SK-N-SH treated with all-trans-retinoic acid at 6 μM for 48 hours (cell line): ENCODE measurements at regions not wholly inside any gene's neighbourhood (a gene's known extent, or its start where the extent isn't known, plus 50 kb on each side); places are given as distances from the start of the nearest gene placed in this dataset.

ENCODE experiments used
- ATAC-seq: fragments of 200-7000 bp; cut with Tn5 transposase; 3 replicates; pipeline ENCODE4 v1.9.1; 2020; ENCODE audit warnings: mild to moderate bottlenecking, moderate library complexity
- ARNTL ChIP-seq: fragments of 450-650 bp; formaldehyde crosslinking; IDR thresholded peaks from 2 replicates; pipeline ENCODE4 v1.5.0; 2020; ENCODE audit warnings: low read depth, mild to moderate bottlenecking, moderate library complexity, borderline replicate concordance
- GLIS3 ChIP-seq: fragments of 250-450 bp; sonication (Bioruptor Pico); IDR thresholded peaks from 2 replicates; pipeline ENCODE4 v1.5.0; 2020; ENCODE audit warnings: mild to moderate bottlenecking, moderate library complexity
- ISL1 ChIP-seq: fragments of 250-450 bp; sonication (Bioruptor Pico); IDR thresholded peaks from 2 replicates; pipeline ENCODE4 v2.1.2; 2022; ENCODE audit warnings: mild to moderate bottlenecking, moderate library complexity
- OSR1 ChIP-seq: fragments of 250-450 bp; sonication (Bioruptor Pico); IDR thresholded peaks from 2 replicates; pipeline ENCODE4 v1.8.0; 2022; ENCODE audit warnings: moderate library complexity, mild to moderate bottlenecking, inconsistent platforms
- PPARA ChIP-seq: fragments of 250-450 bp; sonication (Bioruptor Pico); IDR thresholded peaks from 2 replicates; pipeline ENCODE4 v1.5.0; 2020; ENCODE audit warnings: mild to moderate bottlenecking, borderline replicate concordance
- SNAI2 ChIP-seq: fragments of 250-450 bp; sonication (Bioruptor Pico); IDR thresholded peaks from 2 replicates; pipeline ENCODE4 v1.5.0; 2020; ENCODE audit warnings: mild to moderate bottlenecking, moderate library complexity
- TCF4 ChIP-seq: fragments of 250-450 bp; sonication (Bioruptor Pico); IDR thresholded peaks from 2 replicates; pipeline ENCODE4 v1.8.0; 2021; ENCODE audit warnings: mild to moderate bottlenecking, moderate library complexity, borderline replicate concordance
- TOX ChIP-seq: fragments of 250-450 bp; sonication (Bioruptor Pico); IDR thresholded peaks from 2 replicates; pipeline ENCODE4 v1.8.0; 2021; ENCODE audit warnings: mild to moderate bottlenecking, moderate library complexity, borderline replicate concordance
- ZC3H10 ChIP-seq: fragments of 250-450 bp; sonication (Bioruptor Pico); IDR thresholded peaks from 2 replicates; pipeline ENCODE4 v1.5.1; 2021; ENCODE audit warnings: mild to moderate bottlenecking, moderate library complexity
- ZFP3 ChIP-seq: fragments of 250-450 bp; sonication (Bioruptor Pico); IDR thresholded peaks from 2 replicates; pipeline ENCODE4 v1.5.0; 2020; ENCODE audit warnings: mild to moderate bottlenecking, moderate library complexity
- ZNF565 ChIP-seq: fragments of 450-650 bp; formaldehyde crosslinking; conservative IDR thresholded peaks from 2 replicates; pipeline ENCODE4 v1.5.0; 2020; ENCODE audit warnings: low read depth, mild to moderate bottlenecking, moderate library complexity
- ZNF70 ChIP-seq: fragments of 450-650 bp; formaldehyde crosslinking; IDR thresholded peaks from 2 replicates; pipeline ENCODE4 v1.5.0; 2020; ENCODE audit warnings: mild to moderate bottlenecking, moderate library complexity
- ZNF8 ChIP-seq: fragments of 450-650 bp; formaldehyde crosslinking; IDR thresholded peaks from 2 replicates; pipeline ENCODE4 v1.5.0; 2020; ENCODE audit warnings: mild to moderate bottlenecking, moderate library complexity
- TF ChIP-seq, protein P1 (sequence below): fragments of 250-450 bp; sonication (Bioruptor Pico); IDR thresholded peaks from 2 replicates; pipeline ENCODE4 v1.5.0; 2020; ENCODE audit warnings: mild to moderate bottlenecking, moderate library complexity
- TF ChIP-seq, protein P2 (sequence below): fragments of 250-450 bp; sonication (Bioruptor Pico); IDR thresholded peaks from 2 replicates; pipeline ENCODE4 v1.8.0; 2020; ENCODE audit warnings: mild to moderate bottlenecking, moderate library complexity, borderline replicate concordance
- TF ChIP-seq, protein P3 (sequence below): fragments of 250-450 bp; sonication (Bioruptor Pico); IDR thresholded peaks from 2 replicates; pipeline ENCODE4 v1.8.0; 2021; ENCODE audit warnings: low read depth, mild to moderate bottlenecking, moderate library complexity, borderline replicate concordance

DNA sequence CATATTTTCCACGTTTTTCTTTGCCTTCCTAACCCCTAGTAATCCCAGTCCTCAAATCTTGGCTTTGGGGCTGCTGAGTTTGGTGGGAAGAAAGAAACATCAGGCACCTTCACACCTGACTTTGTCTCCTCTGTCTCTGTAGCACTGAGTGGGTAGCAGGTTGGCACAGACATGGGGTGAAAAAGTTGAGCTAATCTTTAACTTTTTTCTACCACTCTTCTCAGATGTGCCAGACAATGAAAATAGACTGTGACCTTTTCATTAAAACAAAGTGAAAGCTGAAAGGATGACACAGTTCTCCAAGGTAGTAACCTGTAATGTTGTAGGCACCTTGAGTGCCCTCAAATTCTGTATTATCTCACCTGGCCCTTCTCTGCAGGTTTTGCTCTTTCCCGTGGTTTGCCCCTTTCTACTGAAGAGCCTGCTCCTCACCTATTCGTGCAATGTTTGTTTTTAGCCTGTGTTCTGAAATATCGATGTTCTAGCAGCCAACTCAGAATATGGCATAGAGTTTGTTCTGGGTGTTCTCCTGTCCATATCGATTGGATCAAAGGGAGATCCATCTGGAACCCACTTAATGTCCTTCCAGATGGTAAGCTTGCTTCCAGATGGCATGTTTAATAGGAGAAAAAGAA, 57.8 kb upstream of the ATXN1 start:
- TF ChIP-seq ZFP3 (CRISPR knock-in tag) (no peak), ZC3H10 (CRISPR knock-in tag) (no peak), SNAI2 (CRISPR knock-in tag) (no peak)
- no peak for ATAC-seq

DNA sequence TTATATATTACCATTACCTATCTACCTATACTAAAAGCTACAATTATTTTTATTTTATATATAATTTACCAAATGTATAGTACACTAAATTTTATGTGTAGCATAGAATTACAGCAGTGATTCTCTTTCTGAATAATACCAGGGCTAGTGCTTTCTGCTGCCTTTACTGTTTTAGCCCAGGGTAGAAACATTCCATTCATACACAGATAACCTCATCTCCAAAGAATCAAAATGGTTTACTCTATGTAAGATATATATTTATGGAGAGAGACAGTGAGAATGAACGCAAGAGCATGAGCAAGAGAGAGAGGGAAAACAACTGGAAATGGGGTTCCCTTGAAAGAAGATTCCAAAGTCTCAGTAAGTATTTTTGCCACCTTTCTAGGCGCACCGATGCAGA, 56.3 kb upstream of the ATXN1 start:
- ATAC-seq = no peak

DNA sequence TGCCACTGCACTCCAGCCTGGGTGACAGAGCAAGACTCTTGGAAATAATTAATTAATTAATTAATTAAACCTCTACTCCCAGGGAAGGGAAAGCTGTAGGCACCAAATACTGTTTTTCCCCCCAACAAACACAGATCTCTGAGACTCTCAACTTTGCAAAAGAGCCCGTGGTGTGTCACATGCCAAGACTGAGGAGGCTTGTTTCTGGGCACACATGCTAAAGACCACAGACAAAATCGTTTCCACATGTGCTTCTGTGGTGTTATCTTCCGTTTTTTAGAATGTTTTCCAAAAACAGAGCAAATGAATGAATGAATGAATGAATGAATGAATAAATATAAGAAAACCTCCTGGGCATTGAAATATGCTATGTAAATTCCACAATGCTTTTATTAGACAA, 55.6 kb upstream of the ATXN1 start:
- no peak for ATAC-seq
- no peak for TF ChIP-seq ISL1 (CRISPR knock-in tag)
- TF ChIP-seq, protein P1, sequence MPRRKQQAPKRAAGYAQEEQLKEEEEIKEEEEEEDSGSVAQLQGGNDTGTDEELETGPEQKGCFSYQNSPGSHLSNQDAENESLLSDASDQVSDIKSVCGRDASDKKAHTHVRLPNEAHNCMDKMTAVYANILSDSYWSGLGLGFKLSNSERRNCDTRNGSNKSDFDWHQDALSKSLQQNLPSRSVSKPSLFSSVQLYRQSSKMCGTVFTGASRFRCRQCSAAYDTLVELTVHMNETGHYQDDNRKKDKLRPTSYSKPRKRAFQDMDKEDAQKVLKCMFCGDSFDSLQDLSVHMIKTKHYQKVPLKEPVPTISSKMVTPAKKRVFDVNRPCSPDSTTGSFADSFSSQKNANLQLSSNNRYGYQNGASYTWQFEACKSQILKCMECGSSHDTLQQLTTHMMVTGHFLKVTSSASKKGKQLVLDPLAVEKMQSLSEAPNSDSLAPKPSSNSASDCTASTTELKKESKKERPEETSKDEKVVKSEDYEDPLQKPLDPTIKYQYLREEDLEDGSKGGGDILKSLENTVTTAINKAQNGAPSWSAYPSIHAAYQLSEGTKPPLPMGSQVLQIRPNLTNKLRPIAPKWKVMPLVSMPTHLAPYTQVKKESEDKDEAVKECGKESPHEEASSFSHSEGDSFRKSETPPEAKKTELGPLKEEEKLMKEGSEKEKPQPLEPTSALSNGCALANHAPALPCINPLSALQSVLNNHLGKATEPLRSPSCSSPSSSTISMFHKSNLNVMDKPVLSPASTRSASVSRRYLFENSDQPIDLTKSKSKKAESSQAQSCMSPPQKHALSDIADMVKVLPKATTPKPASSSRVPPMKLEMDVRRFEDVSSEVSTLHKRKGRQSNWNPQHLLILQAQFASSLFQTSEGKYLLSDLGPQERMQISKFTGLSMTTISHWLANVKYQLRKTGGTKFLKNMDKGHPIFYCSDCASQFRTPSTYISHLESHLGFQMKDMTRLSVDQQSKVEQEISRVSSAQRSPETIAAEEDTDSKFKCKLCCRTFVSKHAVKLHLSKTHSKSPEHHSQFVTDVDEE (CRISPR knock-in tag) = no peak
- TF ChIP-seq GLIS3 (CRISPR knock-in tag) = no peak
- no peak for TF ChIP-seq ARNTL
- no peak for TF ChIP-seq PPARA (CRISPR knock-in tag)
- TF ChIP-seq ZNF8 (CRISPR knock-in tag) = no peak
- TF ChIP-seq ZNF70 (CRISPR knock-in tag) = no peak
- no peak for TF ChIP-seq TOX (CRISPR knock-in tag)
- no peak for TF ChIP-seq ZFP3 (CRISPR knock-in tag)
- TF ChIP-seq OSR1 (CRISPR knock-in tag) = no peak

More for the DNA sequence above, 56.3 kb upstream of the ATXN1 start:
- TF ChIP-seq ZNF70 (CRISPR knock-in tag) (no peak), ARNTL (no peak), ZFP3 (CRISPR knock-in tag) (no peak), TCF4 (no peak)
- TF ChIP-seq, protein P2, sequence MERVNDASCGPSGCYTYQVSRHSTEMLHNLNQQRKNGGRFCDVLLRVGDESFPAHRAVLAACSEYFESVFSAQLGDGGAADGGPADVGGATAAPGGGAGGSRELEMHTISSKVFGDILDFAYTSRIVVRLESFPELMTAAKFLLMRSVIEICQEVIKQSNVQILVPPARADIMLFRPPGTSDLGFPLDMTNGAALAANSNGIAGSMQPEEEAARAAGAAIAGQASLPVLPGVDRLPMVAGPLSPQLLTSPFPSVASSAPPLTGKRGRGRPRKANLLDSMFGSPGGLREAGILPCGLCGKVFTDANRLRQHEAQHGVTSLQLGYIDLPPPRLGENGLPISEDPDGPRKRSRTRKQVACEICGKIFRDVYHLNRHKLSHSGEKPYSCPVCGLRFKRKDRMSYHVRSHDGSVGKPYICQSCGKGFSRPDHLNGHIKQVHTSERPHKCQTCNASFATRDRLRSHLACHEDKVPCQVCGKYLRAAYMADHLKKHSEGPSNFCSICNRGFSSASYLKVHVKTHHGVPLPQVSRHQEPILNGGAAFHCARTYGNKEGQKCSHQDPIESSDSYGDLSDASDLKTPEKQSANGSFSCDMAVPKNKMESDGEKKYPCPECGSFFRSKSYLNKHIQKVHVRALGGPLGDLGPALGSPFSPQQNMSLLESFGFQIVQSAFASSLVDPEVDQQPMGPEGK (CRISPR knock-in tag) = no peak
- TF ChIP-seq, protein P1 (CRISPR knock-in tag) = no peak

DNA sequence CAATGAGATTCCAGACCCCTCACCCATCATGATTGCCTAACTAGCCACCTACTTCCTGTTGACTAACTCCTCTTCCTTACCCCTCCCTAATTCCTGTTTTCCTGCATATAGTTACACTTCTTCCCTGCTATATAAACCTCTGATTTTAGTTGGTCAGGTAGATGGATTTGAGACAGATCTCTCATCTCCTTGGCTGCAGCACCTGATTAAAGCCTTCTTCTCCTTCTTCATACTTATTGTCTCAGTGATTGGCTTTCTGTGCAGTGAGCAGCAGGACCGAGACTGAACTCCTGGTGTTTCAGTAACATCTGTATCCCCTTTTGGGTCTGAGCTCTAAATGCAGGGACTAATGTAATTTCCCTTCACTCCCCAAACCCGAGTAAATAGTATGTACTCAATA, 51.7 kb upstream of the ATXN1 start:
- ATAC-seq = no peak
- no peak for TF ChIP-seq OSR1 (CRISPR knock-in tag)
- no peak for TF ChIP-seq ZNF565
- no peak for TF ChIP-seq SNAI2 (CRISPR knock-in tag)
- TF ChIP-seq ZC3H10 (CRISPR knock-in tag) = no peak
- TF ChIP-seq, protein P1 (CRISPR knock-in tag) = no peak
- TF ChIP-seq ISL1 (CRISPR knock-in tag) = no peak
- TF ChIP-seq ZFP3 (CRISPR knock-in tag) = no peak
- TF ChIP-seq, protein P3, sequence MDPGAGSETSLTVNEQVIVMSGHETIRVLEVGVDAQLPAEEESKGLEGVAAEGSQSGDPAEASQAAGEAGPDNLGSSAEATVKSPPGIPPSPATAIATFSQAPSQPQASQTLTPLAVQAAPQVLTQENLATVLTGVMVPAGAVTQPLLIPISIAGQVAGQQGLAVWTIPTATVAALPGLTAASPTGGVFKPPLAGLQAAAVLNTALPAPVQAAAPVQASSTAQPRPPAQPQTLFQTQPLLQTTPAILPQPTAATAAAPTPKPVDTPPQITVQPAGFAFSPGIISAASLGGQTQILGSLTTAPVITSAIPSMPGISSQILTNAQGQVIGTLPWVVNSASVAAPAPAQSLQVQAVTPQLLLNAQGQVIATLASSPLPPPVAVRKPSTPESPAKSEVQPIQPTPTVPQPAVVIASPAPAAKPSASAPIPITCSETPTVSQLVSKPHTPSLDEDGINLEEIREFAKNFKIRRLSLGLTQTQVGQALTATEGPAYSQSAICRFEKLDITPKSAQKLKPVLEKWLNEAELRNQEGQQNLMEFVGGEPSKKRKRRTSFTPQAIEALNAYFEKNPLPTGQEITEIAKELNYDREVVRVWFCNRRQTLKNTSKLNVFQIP (CRISPR knock-in tag) = no peak
